Stimulated activated CD4-positive, alpha-beta T cell treated with anti-CD3 and anti-CD28 coated beads, Interleukin-15, amount 100 ng/mL, for 48 hours (primary cell): ENCODE measurements at regions not wholly inside any gene's neighbourhood (a gene's known extent, or its start where the extent isn't known, plus 50 kb on each side); places are given as distances from the start of the nearest gene placed in this dataset.
"Not testable (repeated sequence)": the region's sequence is repeated elsewhere in the genome, so short reads cannot be mapped to it uniquely, and the experiment has no call there.

Source experiments
- DNase-seq, 2 donors: peaks; one replicate each; pipeline ENCODE4 v3.0.0-alpha.2; 2020; ENCODE audit warnings: low read depth in 2 of 2

GRCh38 chr16:35572186-35572585 lies 2112.8 kb downstream of the TP53TG3F start:
- DNase-seq, result no peak

DNA sequence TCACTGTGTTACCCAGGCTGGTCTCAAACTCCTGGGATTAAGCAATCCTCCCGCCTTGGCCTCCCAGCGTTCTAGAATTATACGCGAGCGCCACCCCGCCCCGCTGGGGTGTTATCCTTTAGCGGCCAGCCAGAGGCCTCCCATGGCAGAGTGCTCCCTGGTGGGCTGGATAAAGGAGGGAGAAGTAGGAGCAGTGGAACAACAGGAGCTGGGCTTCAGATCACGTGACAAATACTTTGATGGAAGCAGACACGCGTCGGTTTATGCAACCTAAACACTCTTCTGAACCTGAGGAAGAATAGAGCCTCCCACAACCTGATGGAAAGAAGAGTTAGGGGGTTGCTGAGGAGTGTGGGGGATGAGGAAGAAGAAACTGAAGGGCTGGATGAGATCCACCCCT lies 2114.0 kb downstream of the TP53TG3F start:
- DNase-seq, result no peak

DNA sequence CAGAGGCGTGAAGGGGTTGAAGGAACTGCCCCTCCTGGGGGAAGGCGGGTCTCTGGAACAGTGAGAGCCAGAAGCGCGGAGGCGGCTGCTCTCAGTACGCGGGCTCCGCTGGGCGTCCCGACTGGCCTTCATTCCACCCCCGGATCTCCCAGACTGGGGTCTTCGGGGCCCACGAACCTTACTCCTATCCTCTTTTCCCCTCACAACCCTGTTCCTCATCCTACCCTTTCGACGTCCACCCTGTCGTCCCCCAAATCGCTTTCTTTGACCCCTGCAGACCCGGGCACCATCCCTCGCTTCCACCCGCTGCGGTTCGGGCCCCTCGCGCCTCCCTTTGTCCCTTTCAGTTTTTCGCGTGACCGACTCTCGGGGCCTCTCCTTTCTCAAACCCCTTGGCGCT lies 2114.6 kb downstream of the TP53TG3F start:
- no peak for DNase-seq

DNA sequence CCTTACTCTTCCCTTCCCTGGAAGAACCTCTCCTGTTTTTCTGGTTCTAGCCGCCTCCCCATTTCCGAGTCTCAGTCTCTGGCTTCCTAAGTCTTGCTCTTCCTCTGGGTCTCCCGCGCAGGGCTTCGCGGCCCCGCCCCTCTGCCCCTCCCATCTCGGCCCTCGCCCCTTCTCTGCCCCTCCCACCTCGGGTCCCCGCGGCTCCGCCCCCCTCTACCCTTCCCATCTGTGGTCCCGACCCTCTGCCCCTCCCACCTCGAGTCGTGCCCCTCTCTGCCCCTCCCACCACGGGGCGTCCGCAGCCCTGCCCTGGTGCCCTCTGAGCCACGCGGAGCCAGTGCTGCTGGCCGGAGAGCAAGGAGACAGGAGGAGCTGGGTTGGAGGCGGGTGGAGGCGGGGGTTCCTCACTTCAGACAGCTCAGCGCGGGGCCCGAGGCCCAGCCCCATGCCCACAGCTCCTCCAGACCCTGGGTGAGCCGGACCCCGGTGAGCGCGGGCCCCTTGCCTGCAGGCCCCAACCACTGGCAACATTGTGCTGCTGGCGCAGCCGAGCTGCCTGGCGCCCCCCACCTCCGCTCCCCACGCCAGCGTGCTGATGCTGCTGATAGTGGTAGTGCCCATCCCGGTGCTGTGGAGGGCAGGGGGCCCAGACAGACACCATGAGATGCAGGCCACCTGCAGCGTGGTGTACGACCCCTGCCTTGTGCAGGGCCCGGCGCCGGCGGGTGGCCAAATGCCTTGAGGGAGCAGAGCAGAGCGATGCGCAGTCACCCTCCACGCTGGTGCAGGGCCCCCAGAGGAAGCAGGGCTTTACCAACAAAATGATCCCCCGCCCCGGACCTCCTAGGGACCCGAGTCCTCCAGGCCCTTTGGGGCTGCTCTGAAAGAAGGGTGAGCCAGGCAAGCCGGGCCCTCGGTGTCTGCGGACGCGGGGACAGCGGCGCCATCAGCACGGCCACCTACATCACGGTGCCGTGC lies 2115.3 kb downstream of the TP53TG3F start:
- DNase-seq, result no peak

- DNase-seq, result no peak
These were observed 2116.0 kb downstream of the TP53TG3F start for GRCh38 chr16:35575432-35575821.

- DNase-seq, result no peak
These were observed 2126.0 kb downstream of the TP53TG3F start for GRCh38 chr16:35585411-35585810.

DNA sequence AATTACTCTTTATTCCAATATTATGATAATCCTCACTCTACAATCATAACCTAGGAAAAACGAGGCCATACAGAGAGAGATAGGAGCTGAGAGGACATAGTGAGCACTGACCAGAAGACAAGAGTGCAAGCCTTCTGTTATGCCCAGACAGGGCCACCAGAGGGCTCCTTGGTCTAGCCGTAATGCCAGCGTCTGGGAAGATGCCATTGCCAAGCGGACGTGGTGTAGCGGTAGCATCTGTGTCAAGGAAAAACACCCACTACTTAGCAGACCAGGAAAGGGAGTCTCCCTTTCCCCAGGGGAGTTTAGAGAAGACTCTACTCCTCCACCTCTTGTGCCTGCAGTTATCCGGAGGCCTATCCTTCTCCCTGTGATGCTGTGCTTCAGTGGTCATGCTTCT lies 2131.5 kb downstream of the TP53TG3F start:
- DNase-seq, result not testable (repeated sequence)

GRCh38 chr16:35596467-35596866 lies 2137.1 kb downstream of the TP53TG3F start:
- no peak for DNase-seq

GRCh38 chr16:35598696-35599332 lies 2139.4 kb downstream of the TP53TG3F start:
- no peak for DNase-seq

- no peak for DNase-seq
These were observed 2140.2 kb downstream of the TP53TG3F start for GRCh38 chr16:35599429-35600160.

GRCh38 chr16:35600161-35600555 lies 2140.7 kb downstream of the TP53TG3F start:
- not testable (repeated sequence) for DNase-seq

DNA sequence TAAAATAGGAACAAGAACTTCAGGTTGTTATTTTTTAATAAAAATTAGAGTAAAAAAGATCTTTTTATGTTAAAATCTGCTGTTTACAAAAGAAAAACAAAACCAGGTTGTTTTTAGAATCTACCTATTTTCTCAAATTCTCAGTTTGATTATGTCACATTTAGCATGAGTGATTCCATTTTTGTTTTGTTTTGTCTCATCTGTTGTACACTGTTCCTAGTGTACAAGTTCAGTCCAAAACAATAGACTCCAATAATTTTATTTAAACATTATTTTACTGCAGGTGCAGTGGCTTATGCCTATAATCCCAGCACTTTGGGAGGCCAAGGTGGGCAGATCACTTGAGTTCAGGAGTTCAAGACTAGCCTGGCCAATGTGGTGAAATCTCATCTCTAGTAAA lies 2142.7 kb downstream of the TP53TG3F start:
- no peak for DNase-seq

- not testable (repeated sequence) for DNase-seq
These were observed 2144.0 kb downstream of the TP53TG3F start for GRCh38 chr16:35603371-35603770.

DNA sequence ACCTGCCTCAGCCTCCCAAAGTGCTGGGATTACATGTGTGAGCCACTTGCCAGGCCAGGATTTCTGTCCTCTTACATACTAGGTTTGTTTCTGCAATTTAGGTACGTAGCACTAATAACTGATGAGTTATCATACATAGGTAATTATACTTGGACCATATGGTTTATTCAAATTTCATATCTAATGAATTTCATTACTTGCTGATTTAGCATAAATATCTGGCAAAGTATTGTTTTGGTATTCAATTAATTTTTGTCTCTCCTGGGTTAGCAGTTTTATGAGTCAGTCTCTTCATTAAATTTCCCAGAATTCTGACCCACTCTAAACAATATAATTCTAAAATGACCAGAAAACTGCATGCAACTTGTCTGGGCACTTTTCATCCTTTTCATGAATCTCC lies 2146.5 kb downstream of the TP53TG3F start:
- no peak for DNase-seq

DNA sequence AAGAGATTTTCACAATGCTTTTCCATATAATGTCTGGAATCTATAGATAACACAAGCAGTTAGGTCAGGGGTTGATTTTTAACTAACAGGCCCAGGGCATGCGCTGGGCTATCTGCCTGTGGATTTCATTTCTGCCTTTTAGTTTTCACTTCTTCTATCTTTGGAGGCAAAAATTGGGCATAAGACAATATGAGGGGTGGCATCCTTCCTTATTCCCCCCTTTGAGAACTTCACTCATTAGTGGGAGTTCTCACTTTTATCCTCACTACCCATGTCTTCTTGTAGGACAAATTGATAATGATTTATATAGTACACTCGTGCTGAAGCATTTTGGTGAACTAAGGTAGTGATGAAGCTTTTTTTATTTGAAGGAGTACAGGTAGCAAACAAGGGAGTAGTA lies 2155.5 kb downstream of the TP53TG3F start:
- DNase-seq, result not testable (repeated sequence)

GRCh38 chr16:35619176-35619575 lies 2159.8 kb downstream of the TP53TG3F start:
- not testable (repeated sequence) for DNase-seq

DNA sequence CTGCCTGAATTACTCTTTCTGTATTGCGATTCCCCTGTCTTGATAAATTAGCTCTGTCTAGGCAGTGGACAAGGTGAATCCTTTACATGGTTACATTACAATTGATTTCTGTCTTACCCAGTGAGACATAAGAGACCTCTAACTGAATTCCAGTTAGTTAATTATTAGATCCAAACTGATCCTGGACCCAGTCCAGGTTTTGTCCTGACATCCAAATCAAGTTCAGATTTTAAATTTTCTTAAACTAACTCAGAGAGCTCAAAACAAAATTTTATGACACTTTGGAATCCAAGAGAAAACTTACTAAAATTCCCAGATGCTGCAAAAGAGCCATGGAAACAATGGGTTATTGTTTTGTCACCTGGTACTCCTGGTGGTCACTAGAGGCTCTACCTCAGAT lies 2166.6 kb downstream of the TP53TG3F start:
- DNase-seq, result no peak

- no peak for DNase-seq
These were observed 2169.6 kb downstream of the TP53TG3F start for GRCh38 chr16:35628976-35629375.

GRCh38 chr16:35631261-35631945 lies 2172.0 kb downstream of the TP53TG3F start:
- DNase-seq, result no peak

GRCh38 chr16:35636480-35637230 lies 2177.2 kb downstream of the TP53TG3F start:
- no peak for DNase-seq

GRCh38 chr16:35637683-35638082 lies 2178.3 kb downstream of the TP53TG3F start:
- DNase-seq, result no peak
